SK-N-MC (cell line): ENCODE measurements at regions not wholly inside any gene's neighbourhood (a gene's known extent, or its start where the extent isn't known, plus 50 kb on each side); places are given as distances from the start of the nearest gene placed in this dataset.

Experiments
- EZH2 ChIP-seq: fragments of 200-600 bp; sonication (generic); IDR thresholded peaks from one replicate; pipeline ENCODE4 v1.6.1; 2017; ENCODE audit warnings: antibody characterized with exemption
- FOXP2 ChIP-seq: optimal IDR thresholded peaks from 2 replicates; pipeline ENCODE3; 2011; ENCODE audit warnings: mild to moderate bottlenecking, moderate library complexity; ENCODE audit not compliant: insufficient read depth; ENCODE audit errors: extremely low read length, control extremely low read depth
- POLR2AphosphoS5 ChIP-seq: IDR thresholded peaks from 2 replicates; pipeline ENCODE4 v1.6.1; 2012; ENCODE audit warnings: mild to moderate bottlenecking, low read depth, low read length, borderline replicate concordance

DNA sequence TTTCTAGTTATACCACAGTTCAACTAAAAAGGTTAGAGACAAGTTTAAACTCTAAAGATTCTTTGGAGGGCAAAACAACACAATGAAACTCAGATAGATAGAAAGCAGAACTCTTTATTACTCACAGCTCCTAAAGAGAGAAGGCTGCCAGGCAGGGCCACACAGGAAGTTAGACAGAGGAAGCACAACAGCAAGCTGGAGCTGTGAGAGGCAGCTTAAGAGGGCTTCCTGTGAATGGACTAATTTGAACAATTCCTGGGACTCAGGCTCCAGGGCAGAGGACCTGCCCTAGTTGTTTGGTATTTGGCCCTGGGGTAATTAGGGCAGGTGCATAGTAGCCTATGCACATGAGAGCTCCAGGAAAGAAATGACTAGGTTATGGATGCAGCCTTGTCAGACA lies 803.6 kb downstream of the DIAPH3 start:
- TF ChIP-seq EZH2 = no peak
- TF ChIP-seq POLR2AphosphoS5 = no peak
- no peak for TF ChIP-seq FOXP2
